OCI-LY7 (cell line): ENCODE measurements at regions not wholly inside any gene's neighbourhood (a gene's known extent, or its start where the extent isn't known, plus 50 kb on each side); places are given as distances from the start of the nearest gene placed in this dataset.

Experiments used
- EZH2phosphoT487 ChIP-seq: fragments of 200-600 bp; sonication (generic); IDR thresholded peaks from 2 replicates; pipeline ENCODE4 v1.6.1; 2018; ENCODE audit warnings: low read depth, borderline replicate concordance, mild to moderate bottlenecking, mixed run types, antibody characterized with exemption, low read length, moderate library complexity, mixed read lengths
- TF ChIP-seq, protein P1 (sequence below): fragments of 200-600 bp; sonication (generic); conservative IDR thresholded peaks from 2 replicates; pipeline ENCODE4 v1.5.1; 2014; ENCODE audit warnings: mild to moderate bottlenecking, antibody characterized with exemption, low read length, moderate library complexity, mixed read lengths

DNA sequence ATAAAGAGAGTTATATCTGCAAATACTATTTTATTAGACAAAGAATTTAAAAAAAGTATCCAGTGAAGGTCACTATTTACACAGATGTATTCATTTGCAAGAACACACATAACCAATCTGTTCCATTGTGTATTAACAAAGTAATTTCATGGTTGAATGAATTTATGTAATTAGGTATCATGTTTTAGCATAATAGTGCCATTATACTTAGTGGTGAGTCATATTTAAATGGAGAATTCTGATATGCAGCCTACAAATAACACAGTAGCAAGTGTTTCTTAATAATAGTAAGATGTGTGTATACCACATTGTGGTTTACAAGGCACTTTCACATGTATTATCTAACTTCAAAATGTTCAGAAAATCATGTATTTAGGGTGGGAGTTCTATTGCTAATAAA, 1028.5 kb upstream of the ACO1 start:
- TF ChIP-seq, protein P1, sequence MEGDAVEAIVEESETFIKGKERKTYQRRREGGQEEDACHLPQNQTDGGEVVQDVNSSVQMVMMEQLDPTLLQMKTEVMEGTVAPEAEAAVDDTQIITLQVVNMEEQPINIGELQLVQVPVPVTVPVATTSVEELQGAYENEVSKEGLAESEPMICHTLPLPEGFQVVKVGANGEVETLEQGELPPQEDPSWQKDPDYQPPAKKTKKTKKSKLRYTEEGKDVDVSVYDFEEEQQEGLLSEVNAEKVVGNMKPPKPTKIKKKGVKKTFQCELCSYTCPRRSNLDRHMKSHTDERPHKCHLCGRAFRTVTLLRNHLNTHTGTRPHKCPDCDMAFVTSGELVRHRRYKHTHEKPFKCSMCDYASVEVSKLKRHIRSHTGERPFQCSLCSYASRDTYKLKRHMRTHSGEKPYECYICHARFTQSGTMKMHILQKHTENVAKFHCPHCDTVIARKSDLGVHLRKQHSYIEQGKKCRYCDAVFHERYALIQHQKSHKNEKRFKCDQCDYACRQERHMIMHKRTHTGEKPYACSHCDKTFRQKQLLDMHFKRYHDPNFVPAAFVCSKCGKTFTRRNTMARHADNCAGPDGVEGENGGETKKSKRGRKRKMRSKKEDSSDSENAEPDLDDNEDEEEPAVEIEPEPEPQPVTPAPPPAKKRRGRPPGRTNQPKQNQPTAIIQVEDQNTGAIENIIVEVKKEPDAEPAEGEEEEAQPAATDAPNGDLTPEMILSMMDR, result no peak
- TF ChIP-seq EZH2phosphoT487, result no peak
